HG03135 (cell line): ENCODE measurements at regions not wholly inside any gene's neighbourhood (a gene's known extent, or its start where the extent isn't known, plus 50 kb on each side); places are given as distances from the start of the nearest gene placed in this dataset.

Source experiments
- ATAC-seq: cut with Tn5 transposase; IDR thresholded peaks from one replicate; pipeline ENCODE4 v1.9.1; 2021; ENCODE audit warnings: mild to moderate bottlenecking, moderate library complexity; ENCODE audit not compliant: unreplicated experiment

GRCh38 chr13:68064001-68064770 is 834.0 kb upstream of the PCDH9 start:
- no peak for ATAC-seq

- no peak for ATAC-seq
Measured at GRCh38 chr13:68063181-68063580, 833.0 kb upstream of the PCDH9 start.

- no peak for ATAC-seq
Measured at GRCh38 chr13:68057836-68058235, 827.7 kb upstream of the PCDH9 start.

- ATAC-seq, result no peak
Measured at GRCh38 chr13:68056816-68057710, 826.9 kb upstream of the PCDH9 start.

- no peak for ATAC-seq
Measured at GRCh38 chr13:68051910-68052309, 821.8 kb upstream of the PCDH9 start.

GRCh38 chr13:68050761-68051160 is 820.6 kb upstream of the PCDH9 start:
- no peak for ATAC-seq

- no peak for ATAC-seq
Measured at GRCh38 chr13:68048802-68049359, 818.7 kb upstream of the PCDH9 start.

GRCh38 chr13:68047889-68048288 is 817.8 kb upstream of the PCDH9 start:
- no peak for ATAC-seq

- no peak for ATAC-seq
Measured at GRCh38 chr13:68046903-68047302, 816.8 kb upstream of the PCDH9 start.

GRCh38 chr13:68030152-68030809 is 800.1 kb upstream of the PCDH9 start:
- ATAC-seq, result peak; percentile 83

- ATAC-seq, result no peak
Measured at GRCh38 chr13:68028701-68029100, 798.6 kb upstream of the PCDH9 start.

- no peak for ATAC-seq
Measured at GRCh38 chr13:68027306-68027705, 797.2 kb upstream of the PCDH9 start.

GRCh38 chr13:68026077-68026476 is 795.9 kb upstream of the PCDH9 start:
- no peak for ATAC-seq

- ATAC-seq, result no peak
Measured at GRCh38 chr13:68025604-68026003, 795.5 kb upstream of the PCDH9 start.

GRCh38 chr13:68023838-68024581 is 793.9 kb upstream of the PCDH9 start:
- ATAC-seq, result no peak

GRCh38 chr13:68019901-68020300 is 789.8 kb upstream of the PCDH9 start:
- ATAC-seq, result no peak

- no peak for ATAC-seq
Measured at GRCh38 chr13:68009546-68009945, 779.4 kb upstream of the PCDH9 start.

- ATAC-seq, result no peak
Measured at GRCh38 chr13:68007576-68007975, 777.4 kb upstream of the PCDH9 start.

- ATAC-seq, result no peak
Measured at GRCh38 chr13:67996101-67996500, 766.0 kb upstream of the PCDH9 start.

GRCh38 chr13:67990868-67991267 is 760.7 kb upstream of the PCDH9 start:
- no peak for ATAC-seq

GRCh38 chr13:67986234-67986633 is 756.1 kb upstream of the PCDH9 start:
- ATAC-seq, result no peak
